ENCODE measurements at regions not wholly inside any gene's neighbourhood (a gene's known extent, or its start where the extent isn't known, plus 50 kb on each side); places are given as distances from the start of the nearest gene placed in this dataset.

DNA sequence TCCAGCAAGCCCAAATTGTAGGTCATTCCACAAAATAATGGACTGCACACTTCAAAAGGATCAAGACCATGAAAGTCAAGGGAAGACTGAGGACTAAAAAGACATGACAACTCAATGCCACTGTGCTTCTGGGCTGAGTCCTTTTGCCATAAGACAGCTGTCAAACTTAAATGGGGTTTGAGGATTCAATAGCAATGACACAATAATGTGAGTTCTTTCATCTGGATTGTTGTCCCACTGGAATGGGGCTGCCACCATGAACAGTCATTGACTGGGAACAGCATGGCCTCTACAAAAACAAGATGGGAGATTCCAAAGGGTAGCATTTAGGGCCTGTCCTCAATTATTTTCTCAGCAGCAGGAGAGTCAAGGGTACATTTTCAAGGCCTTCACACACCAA, 118.5 kb downstream of the EN1 start:
- TF ChIP-seq, protein P1, sequence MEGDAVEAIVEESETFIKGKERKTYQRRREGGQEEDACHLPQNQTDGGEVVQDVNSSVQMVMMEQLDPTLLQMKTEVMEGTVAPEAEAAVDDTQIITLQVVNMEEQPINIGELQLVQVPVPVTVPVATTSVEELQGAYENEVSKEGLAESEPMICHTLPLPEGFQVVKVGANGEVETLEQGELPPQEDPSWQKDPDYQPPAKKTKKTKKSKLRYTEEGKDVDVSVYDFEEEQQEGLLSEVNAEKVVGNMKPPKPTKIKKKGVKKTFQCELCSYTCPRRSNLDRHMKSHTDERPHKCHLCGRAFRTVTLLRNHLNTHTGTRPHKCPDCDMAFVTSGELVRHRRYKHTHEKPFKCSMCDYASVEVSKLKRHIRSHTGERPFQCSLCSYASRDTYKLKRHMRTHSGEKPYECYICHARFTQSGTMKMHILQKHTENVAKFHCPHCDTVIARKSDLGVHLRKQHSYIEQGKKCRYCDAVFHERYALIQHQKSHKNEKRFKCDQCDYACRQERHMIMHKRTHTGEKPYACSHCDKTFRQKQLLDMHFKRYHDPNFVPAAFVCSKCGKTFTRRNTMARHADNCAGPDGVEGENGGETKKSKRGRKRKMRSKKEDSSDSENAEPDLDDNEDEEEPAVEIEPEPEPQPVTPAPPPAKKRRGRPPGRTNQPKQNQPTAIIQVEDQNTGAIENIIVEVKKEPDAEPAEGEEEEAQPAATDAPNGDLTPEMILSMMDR (IDR thresholded peaks at IDR 0.05) = no peak
- intact Hi-C loops (cut with DNase I; ENCODE audit: low total_unique reads) = no loop called here
- H3K36me3 ChIP-seq = no peaks in the 10 kb centered on the region
- H3K27ac ChIP-seq = no peak overlapping the region
- H3K27me3 ChIP-seq = no peaks in the 10 kb centered on the region
- H3K4me1 ChIP-seq = no peaks in the 10 kb centered on the region
- H3K4me3 ChIP-seq = no peak overlapping the region
- no peak for DNase-seq
- peaks cover 0 to 5% (median 0%) of the 10 kb centered on the region in 3 donors for H3K9me3 ChIP-seq

DNA sequence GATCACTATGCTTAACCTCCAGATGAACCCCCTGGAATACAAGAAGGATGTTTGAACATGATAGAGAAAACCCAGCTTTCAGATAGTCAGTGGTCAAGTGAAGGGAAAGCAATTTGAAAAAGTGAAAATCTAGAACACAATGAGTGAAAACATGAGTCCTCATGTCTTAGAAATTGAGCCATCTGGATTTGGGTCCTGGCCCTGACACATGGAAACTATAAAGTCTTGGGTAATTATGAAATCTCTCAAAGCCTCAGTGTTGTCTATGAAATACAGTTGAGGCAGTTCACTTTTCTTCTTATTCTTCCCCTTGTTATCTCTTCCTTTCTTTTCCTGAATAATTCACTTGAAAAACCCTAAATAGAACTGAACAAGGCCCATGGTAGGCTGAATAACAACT, 120.6 kb downstream of the EN1 start:
- Histone ChIP-seq H3K4me1 (peaks cover 0 to 7% (median 0%) of the 10 kb centered on the region in 4 donors), H3K4me3 (no peak overlapping the region), H3K36me3 (no peaks in the 10 kb centered on the region), H3K27me3 (no peaks in the 10 kb centered on the region), H3K9me3 (peaks cover 0 to 5% (median 0%) of the 10 kb centered on the region in 3 donors), H3K27ac (no peak overlapping the region)
- intact Hi-C loops (cut with DNase I; ENCODE audit: low total_unique reads) = no loop called here
- no peak for DNase-seq
- TF ChIP-seq, protein P1 (IDR thresholded peaks at IDR 0.05) = no peak

DNA sequence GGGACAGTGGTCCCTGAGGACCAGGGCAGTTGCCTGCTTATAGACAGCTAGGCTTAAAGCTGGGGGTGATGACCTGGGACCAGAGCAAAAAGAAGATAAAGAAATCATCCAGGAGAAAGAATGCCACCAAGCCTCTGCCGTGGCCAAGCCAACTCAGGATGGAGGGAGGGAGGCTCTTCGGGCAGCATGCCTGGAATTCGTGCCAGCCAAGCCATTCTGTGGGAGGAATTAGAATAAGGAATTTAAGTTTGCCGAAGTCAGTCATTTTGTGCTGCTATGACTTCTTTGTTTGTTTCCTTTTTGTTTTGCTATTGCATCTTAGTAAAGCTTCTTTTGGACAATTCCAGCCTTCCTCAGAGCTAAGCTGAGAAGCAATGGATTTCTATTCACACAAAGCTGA, 124.1 kb downstream of the EN1 start:
- Histone ChIP-seq H3K4me1 (peaks cover 0 to 7% (median 0%) of the 10 kb centered on the region in 4 donors), H3K27me3 (no peaks in the 10 kb centered on the region), H3K27ac (no peak overlapping the region), H3K36me3 (no peaks in the 10 kb centered on the region), H3K9me3 (peaks cover 0 to 5% (median 0%) of the 10 kb centered on the region in 3 donors), H3K4me3 (no peak overlapping the region)
- TF ChIP-seq, protein P1 (IDR thresholded peaks at IDR 0.05) = no peak
- intact Hi-C loops (cut with DNase I; ENCODE audit: low total_unique reads) = no loop called here
- DNase-seq = no peak

- TF ChIP-seq, protein P1 (IDR thresholded peaks at IDR 0.05) = no peak
- no peak overlapping the region for H3K4me3 ChIP-seq
- H3K36me3 ChIP-seq = no peaks in the 10 kb centered on the region
- intact Hi-C loops (cut with DNase I; ENCODE audit: low total_unique reads) = no loop called here
- DNase-seq = no peak
- no peaks in the 10 kb centered on the region for H3K27me3 ChIP-seq
- peaks cover 0 to 7% (median 0%) of the 10 kb centered on the region in 4 donors for H3K4me1 ChIP-seq
- H3K27ac ChIP-seq = no peak overlapping the region
- peaks cover 0 to 5% (median 0%) of the 10 kb centered on the region in 3 donors for H3K9me3 ChIP-seq
Measured at GRCh38 chr2:118722976-118723375, 124.5 kb downstream of the EN1 start.

GRCh38 chr2:118721817-118722551, 125.5 kb downstream of the EN1 start:
- intact Hi-C loops (cut with DNase I; ENCODE audit: low total_unique reads) = no loop called here
- Histone ChIP-seq H3K27ac (no peak overlapping the region), H3K36me3 (no peaks in the 10 kb centered on the region), H3K4me3 (no peak overlapping the region), H3K27me3 (no peaks in the 10 kb centered on the region), H3K4me1 (peaks cover 0 to 7% (median 0%) of the 10 kb centered on the region in 4 donors), H3K9me3 (no peaks in the 10 kb centered on the region)
- TF ChIP-seq, protein P1 (IDR thresholded peaks at IDR 0.05) = no peak
- no peak for DNase-seq

Data from tibial artery (tissue), 4 donors.